RWPE2 (cell line): ENCODE measurements at regions not wholly inside any gene's neighbourhood (a gene's known extent, or its start where the extent isn't known, plus 50 kb on each side); places are given as distances from the start of the nearest gene placed in this dataset.

Experiments
- ATAC-seq: fragments of 200-7000 bp; cut with Tn5 transposase; 3 replicates; pipeline ENCODE4 v1.9.1; 2021; ENCODE audit warnings: low read depth
- DNase-seq: peaks from one replicate; pipeline ENCODE4 v3.0.0-alpha.2; 2020; ENCODE audit warnings: low spot score
- H3K27ac ChIP-seq: fragments of 450-650 bp; 2 replicates; pipeline ENCODE4 v1.5.1; 2017; ENCODE audit warnings: mild to moderate bottlenecking; ENCODE audit not compliant: poor library complexity, severe bottlenecking
- H3K27me3 ChIP-seq: fragments of 250-450 bp; sonication (Bioruptor Pico); 2 replicates; pipeline ENCODE4 v1.5.1; 2021; ENCODE audit warnings: mild to moderate bottlenecking, moderate library complexity; ENCODE audit not compliant: insufficient read depth, poor library complexity, severe bottlenecking
- H3K36me3 ChIP-seq: fragments of 250-450 bp; sonication (Bioruptor Pico); 2 replicates; pipeline ENCODE4 v1.5.1; 2020; ENCODE audit warnings: low read depth, mild to moderate bottlenecking, moderate library complexity
- H3K4me1 ChIP-seq: fragments of 250-450 bp; sonication (Bioruptor Pico); 2 replicates; pipeline ENCODE4 v1.5.1; 2021; ENCODE audit warnings: mild to moderate bottlenecking, moderate library complexity; ENCODE audit not compliant: insufficient read depth, poor library complexity, severe bottlenecking
- H3K4me3 ChIP-seq: fragments of 250-450 bp; sonication (Bioruptor Pico); 2 replicates; pipeline ENCODE4 v1.5.1; 2021; ENCODE audit warnings: mild to moderate bottlenecking, moderate library complexity; ENCODE audit not compliant: severe bottlenecking
- H3K9me3 ChIP-seq: fragments of 250-450 bp; sonication (Bioruptor Pico); 2 replicates; pipeline ENCODE4 v1.5.1; 2021; ENCODE audit warnings: mild to moderate bottlenecking, moderate library complexity; ENCODE audit not compliant: severe bottlenecking
- TF ChIP-seq, protein P1 (sequence below): fragments of 450-650 bp; IDR thresholded peaks from one replicate; pipeline ENCODE4 v1.5.1; 2017; ENCODE audit warnings: mild to moderate bottlenecking, moderate library complexity; ENCODE audit not compliant: poor library complexity, severe bottlenecking

- Histone ChIP-seq H3K27me3 (no peaks in the 10 kb centered on the region), H3K4me3 (no peak overlapping the region), H3K36me3 (no peaks in the 10 kb centered on the region), H3K9me3 (no peaks in the 10 kb centered on the region), H3K27ac (no peak overlapping the region), H3K4me1 (no peaks in the 10 kb centered on the region)
- TF ChIP-seq, protein P1, sequence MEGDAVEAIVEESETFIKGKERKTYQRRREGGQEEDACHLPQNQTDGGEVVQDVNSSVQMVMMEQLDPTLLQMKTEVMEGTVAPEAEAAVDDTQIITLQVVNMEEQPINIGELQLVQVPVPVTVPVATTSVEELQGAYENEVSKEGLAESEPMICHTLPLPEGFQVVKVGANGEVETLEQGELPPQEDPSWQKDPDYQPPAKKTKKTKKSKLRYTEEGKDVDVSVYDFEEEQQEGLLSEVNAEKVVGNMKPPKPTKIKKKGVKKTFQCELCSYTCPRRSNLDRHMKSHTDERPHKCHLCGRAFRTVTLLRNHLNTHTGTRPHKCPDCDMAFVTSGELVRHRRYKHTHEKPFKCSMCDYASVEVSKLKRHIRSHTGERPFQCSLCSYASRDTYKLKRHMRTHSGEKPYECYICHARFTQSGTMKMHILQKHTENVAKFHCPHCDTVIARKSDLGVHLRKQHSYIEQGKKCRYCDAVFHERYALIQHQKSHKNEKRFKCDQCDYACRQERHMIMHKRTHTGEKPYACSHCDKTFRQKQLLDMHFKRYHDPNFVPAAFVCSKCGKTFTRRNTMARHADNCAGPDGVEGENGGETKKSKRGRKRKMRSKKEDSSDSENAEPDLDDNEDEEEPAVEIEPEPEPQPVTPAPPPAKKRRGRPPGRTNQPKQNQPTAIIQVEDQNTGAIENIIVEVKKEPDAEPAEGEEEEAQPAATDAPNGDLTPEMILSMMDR, result no peak
- no peak for DNase-seq
- no peak for ATAC-seq
Observed at GRCh38 chr4:14008494-14008893, 381.0 kb upstream of the BOD1L1 start.

DNA sequence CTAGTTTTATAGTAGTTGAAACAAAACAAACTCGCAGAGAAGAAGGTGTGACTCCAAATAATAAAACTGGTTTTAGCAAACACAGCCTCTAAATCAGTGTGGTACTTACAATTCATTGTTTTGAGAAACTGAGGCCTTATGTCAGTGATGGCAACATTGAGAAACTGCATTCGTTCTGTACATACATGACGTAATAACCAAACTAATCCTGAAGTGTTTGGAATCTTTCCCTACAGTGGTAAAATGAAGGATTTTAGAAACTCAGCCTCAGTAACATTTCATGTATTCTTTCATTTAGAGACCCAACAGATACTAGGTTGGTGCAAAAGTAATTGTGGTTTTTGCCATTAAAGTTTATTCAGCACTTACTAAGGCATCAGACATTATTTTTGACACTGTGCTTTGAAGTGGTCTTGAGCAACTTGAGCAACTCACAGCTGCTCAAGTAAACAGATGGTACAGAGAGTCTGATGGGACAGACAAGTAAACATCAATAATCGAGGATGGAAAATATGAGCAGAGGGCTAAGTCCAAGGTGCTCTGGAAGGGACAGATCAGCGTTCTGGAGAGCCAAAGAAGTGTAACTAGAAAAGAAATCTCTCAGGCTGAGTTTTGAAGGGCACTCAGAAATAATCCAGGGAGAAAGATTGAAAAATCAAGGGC, 390.8 kb upstream of the BOD1L1 start:
- DNase-seq (no peak), ATAC-seq (no peak)
- Histone ChIP-seq H3K27ac (no peak overlapping the region), H3K36me3 (no peaks in the 10 kb centered on the region), H3K4me1 (no peaks in the 10 kb centered on the region), H3K9me3 (no peaks in the 10 kb centered on the region), H3K4me3 (no peak overlapping the region), H3K27me3 (no peaks in the 10 kb centered on the region)
- TF ChIP-seq, protein P1, result no peak

DNA sequence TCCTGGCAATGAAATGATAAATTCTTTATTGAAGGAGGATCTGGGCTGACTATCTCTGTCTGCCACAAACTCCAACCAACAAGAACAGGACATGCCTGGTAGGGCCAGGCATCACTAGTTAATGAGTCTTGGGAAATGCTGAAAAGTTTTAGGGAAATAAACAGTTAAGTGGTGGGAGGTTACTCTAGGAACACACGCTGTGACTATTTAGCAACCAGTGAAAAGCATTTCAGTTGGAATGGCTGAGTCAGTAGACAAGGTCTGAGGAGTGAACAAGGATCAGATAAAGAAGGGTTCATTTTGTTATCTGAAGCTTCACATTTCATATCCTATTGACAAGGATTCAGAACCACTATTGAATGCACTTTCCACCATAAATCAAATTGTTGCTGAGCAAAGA, 394.9 kb upstream of the BOD1L1 start:
- Histone ChIP-seq H3K4me1 (no peaks in the 10 kb centered on the region), H3K4me3 (no peak overlapping the region), H3K27ac (no peak overlapping the region), H3K36me3 (no peaks in the 10 kb centered on the region), H3K27me3 (no peaks in the 10 kb centered on the region), H3K9me3 (no peaks in the 10 kb centered on the region)
- DNase-seq (no peak), ATAC-seq (no peak)
- TF ChIP-seq, protein P1, result no peak

DNA sequence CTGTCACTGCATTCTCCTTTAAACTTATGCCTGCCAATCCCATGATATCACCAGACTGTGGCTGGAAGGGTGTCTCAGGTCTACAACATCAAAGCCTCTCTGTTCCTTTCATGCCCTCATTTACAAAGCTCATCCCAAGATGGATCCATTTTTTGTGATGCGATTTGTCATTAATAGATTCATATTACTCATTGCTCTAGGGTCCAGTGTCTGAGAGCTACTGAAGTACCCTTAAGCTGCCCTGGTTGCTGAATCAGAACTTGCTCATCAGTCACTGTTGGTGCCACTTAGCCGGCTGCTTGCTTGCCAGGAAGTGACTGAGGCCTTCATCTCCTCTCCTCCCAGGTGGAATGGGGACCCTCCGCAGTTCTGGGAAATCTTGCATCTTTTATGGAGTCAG, 395.5 kb upstream of the BOD1L1 start:
- no peak for ATAC-seq
- H3K4me3 ChIP-seq, result no peak overlapping the region
- DNase-seq, result no peak
- no peaks in the 10 kb centered on the region for H3K4me1 ChIP-seq
- H3K9me3 ChIP-seq, result no peaks in the 10 kb centered on the region
- no peak overlapping the region for H3K27ac ChIP-seq
- H3K36me3 ChIP-seq, result no peaks in the 10 kb centered on the region
- TF ChIP-seq, protein P1, result no peak
- no peaks in the 10 kb centered on the region for H3K27me3 ChIP-seq

- no peak overlapping the region for H3K4me3 ChIP-seq
- no peaks in the 10 kb centered on the region for H3K4me1 ChIP-seq
- H3K36me3 ChIP-seq, result no peaks in the 10 kb centered on the region
- TF ChIP-seq, protein P1, result no peak
- ATAC-seq, result no peak
- DNase-seq, result no peak
- no peak overlapping the region for H3K27ac ChIP-seq
- H3K27me3 ChIP-seq, result no peaks in the 10 kb centered on the region
- no peaks in the 10 kb centered on the region for H3K9me3 ChIP-seq
Observed at GRCh38 chr4:14023896-14024295, 396.4 kb upstream of the BOD1L1 start.
